ENCODE measurements at regions not wholly inside any gene's neighbourhood (a gene's known extent, or its start where the extent isn't known, plus 50 kb on each side); places are given as distances from the start of the nearest gene placed in this dataset.

DNA sequence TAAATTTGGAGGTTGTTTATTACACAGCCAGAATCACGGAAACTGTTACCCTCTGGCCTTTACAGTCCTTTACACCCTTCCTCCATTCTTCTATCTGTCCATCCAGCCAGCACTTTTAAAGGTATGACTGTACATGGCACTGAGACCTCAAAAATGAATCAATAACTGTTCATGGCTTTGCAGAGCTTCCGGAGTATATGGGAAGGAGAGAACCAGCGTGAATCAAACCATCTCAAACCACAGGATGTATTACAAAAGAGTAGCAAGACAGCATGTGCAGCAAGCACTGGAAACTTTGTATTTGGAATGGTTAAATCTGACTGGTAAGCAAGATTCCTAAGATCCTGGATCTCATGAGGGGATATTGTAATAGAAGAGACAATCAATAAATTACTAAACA lies 228.5 kb upstream of the CASK start:
- no peak for TF ChIP-seq TAF1 (IDR thresholded peaks at IDR 0.05; ENCODE audit: low read depth, low read length)
- TF ChIP-seq POLR2AphosphoS5 (IDR thresholded peaks at IDR 0.05; ENCODE audit: low read depth, low read length), result no peak
- no peak for TF ChIP-seq POLR2A (IDR thresholded peaks at IDR 0.05; ENCODE audit: low read depth, low read length)
